ENCODE measurements at regions not wholly inside any gene's neighbourhood (a gene's known extent, or its start where the extent isn't known, plus 50 kb on each side); places are given as distances from the start of the nearest gene placed in this dataset.
"Not testable (repeated sequence)": the region's sequence is repeated elsewhere in the genome, so short reads cannot be mapped to it uniquely, and the experiment has no call there.

DNA sequence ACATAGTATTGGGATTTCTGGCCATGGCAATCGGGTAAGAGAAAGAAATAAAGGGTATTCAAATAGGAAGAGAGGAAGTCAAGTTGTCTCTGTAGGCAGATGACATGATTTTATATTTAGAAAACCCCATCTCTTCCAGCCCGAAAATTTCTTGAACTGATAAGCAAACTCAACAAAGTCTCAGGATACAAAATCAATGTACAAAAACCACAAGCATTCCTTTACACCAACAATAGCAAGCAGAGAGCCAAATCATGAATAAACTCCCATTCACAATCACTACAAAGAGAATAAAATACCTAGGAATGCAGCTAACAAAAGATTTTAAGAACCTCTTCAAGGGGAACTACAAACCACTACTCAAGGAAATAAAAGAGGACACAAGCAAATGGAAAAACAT is 600.1 kb upstream of the EPHA5 start:
- not testable (repeated sequence) for TF ChIP-seq REST (IDR thresholded peaks at IDR 0.05; ENCODE audit: insufficient replicate concordance, low read depth); POLR2AphosphoS5 (IDR thresholded peaks at IDR 0.05; ENCODE audit: low read depth); CTCF (IDR thresholded peaks at IDR 0.05; ENCODE audit: insufficient read depth, low read length); GABPA (IDR thresholded peaks at IDR 0.05; ENCODE audit: low read depth); SPI1 (IDR thresholded peaks at IDR 0.05; ENCODE audit: borderline replicate concordance, low read depth)

Data from HL-60 (cell line).